ENCODE measurements at regions not wholly inside any gene's neighbourhood (a gene's known extent, or its start where the extent isn't known, plus 50 kb on each side); places are given as distances from the start of the nearest gene placed in this dataset.

- DNase-seq = no peak
Observed at GRCh38 chr5:2284678-2285077, 402.0 kb upstream of the IRX4 start.

- no peak for DNase-seq
Observed at GRCh38 chr5:2283481-2284045, 400.8 kb upstream of the IRX4 start.

- no peak for DNase-seq
Observed at GRCh38 chr5:2282893-2283292, 400.2 kb upstream of the IRX4 start.

GRCh38 chr5:2282034-2282690 lies 399.4 kb upstream of the IRX4 start:
- DNase-seq = no peak

- no peak for DNase-seq
Observed at GRCh38 chr5:2281446-2281845, 398.7 kb upstream of the IRX4 start.

GRCh38 chr5:2280318-2280717 lies 397.6 kb upstream of the IRX4 start:
- DNase-seq = no peak

- no peak for DNase-seq
Observed at GRCh38 chr5:2278825-2279456, 396.2 kb upstream of the IRX4 start.

- no peak for DNase-seq
Observed at GRCh38 chr5:2277886-2278285, 395.2 kb upstream of the IRX4 start.

GRCh38 chr5:2276101-2276500 lies 393.4 kb upstream of the IRX4 start:
- DNase-seq = no peak

- DNase-seq = no peak
Observed at GRCh38 chr5:2272755-2273154, 390.0 kb upstream of the IRX4 start.

GRCh38 chr5:2272039-2272438 lies 389.3 kb upstream of the IRX4 start:
- no peak for DNase-seq

GRCh38 chr5:2271316-2271715 lies 388.6 kb upstream of the IRX4 start:
- DNase-seq = no peak

- DNase-seq = no peak
Observed at GRCh38 chr5:2270467-2270866, 387.7 kb upstream of the IRX4 start.

- DNase-seq = no peak
Observed at GRCh38 chr5:2269656-2270055, 386.9 kb upstream of the IRX4 start.

GRCh38 chr5:2267991-2268390 lies 385.3 kb upstream of the IRX4 start:
- no peak for DNase-seq

GRCh38 chr5:2266641-2267240 lies 384.0 kb upstream of the IRX4 start:
- DNase-seq = no peak

- DNase-seq = no peak
Observed at GRCh38 chr5:2265341-2265740, 382.6 kb upstream of the IRX4 start.

GRCh38 chr5:2263763-2264162 lies 381.0 kb upstream of the IRX4 start:
- no peak for DNase-seq

- DNase-seq = no peak
Observed at GRCh38 chr5:2262620-2263019, 379.9 kb upstream of the IRX4 start.

GRCh38 chr5:2261004-2261703 lies 378.4 kb upstream of the IRX4 start:
- DNase-seq = no peak

- no peak for DNase-seq
Observed at GRCh38 chr5:2260211-2261003, 377.7 kb upstream of the IRX4 start.

GRCh38 chr5:2259494-2260107 lies 376.9 kb upstream of the IRX4 start:
- no peak for DNase-seq

All from CD4-positive, alpha-beta T cell treated with Interferon alpha-2 for 1 hour (primary cell).